ENCODE measurements at regions not wholly inside any gene's neighbourhood (a gene's known extent, or its start where the extent isn't known, plus 50 kb on each side); places are given as distances from the start of the nearest gene placed in this dataset.

- TF ChIP-seq CTCF (IDR thresholded peaks at IDR 0.05; ENCODE audit: insufficient read depth, low read length) (no peak), POLR2AphosphoS5 (IDR thresholded peaks at IDR 0.05; ENCODE audit: low read depth) (no peak)
Observed at GRCh38 chrX:51408462-51408861, 75.8 kb downstream of the NUDT10 start.
